Kidney tubule cell (primary cell): ENCODE measurements at regions not wholly inside any gene's neighbourhood (a gene's known extent, or its start where the extent isn't known, plus 50 kb on each side); places are given as distances from the start of the nearest gene placed in this dataset.
"Not testable (repeated sequence)": the region's sequence is repeated elsewhere in the genome, so short reads cannot be mapped to it uniquely, and the experiment has no call there.

Experiments used
- DNase-seq: peaks from one replicate; pipeline ENCODE4 v3.0.0-alpha.2; 2018; ENCODE audit warnings: low spot score

DNA sequence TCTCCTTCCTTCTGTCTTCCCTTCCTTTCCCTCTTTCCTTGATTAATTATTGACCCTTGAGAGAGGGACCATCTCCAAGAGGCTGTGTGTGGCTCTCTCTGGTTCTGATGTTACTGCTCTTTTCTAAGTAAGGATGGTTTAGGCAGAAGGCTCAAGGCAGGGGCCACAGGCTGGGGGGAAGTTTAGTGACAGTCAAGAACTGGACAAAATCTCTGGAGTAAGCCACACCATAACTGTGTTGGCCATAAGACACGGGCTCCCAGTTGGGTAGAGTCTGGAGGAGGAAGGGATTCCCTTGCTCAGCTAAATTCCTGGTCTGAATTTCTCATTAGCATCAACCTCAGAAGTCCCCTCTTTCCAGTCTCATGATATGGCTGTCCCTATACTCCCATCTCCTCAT lies 74.7 kb downstream of the BUD13 start:
- no peak for DNase-seq

DNA sequence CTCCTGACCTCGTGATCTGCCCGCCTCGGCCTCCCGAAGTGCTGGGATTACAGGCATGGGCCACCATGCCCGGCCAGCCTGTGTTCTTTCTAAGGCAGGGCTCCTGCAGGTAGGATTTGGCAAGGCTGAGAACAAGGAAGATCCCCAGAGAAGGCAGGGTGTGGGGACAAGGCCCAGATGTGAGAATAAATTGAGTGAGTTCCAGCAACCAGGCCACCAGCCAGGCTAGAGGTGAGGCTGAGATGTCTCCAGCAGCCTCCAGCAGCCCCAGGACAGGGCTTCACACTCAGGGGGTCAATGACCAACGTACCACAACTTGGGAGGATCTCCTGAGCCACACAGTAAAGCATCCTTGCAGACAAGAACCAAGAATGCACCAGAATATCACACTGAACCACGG lies 75.1 kb downstream of the BUD13 start:
- DNase-seq, result no peak

DNA sequence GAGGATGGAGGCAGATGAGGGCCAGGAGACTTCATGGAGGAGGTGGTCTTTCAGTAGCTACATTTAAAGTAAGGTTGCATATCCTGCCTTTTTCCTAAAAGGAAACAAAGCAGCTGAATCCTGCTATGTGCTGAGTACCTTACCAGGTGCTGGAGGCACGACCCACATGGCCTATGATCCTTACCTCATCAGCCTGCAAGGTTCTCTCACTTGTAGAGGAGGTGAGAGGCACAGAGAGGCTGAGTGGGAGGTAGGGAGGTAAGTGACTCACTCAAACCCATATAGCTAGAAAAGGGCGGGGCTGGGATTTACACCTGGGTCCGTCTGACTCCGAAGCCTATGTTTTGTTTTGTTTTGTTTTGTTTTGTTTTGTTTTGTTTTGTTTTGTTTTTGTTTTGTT lies 75.8 kb downstream of the BUD13 start:
- no peak for DNase-seq

DNA sequence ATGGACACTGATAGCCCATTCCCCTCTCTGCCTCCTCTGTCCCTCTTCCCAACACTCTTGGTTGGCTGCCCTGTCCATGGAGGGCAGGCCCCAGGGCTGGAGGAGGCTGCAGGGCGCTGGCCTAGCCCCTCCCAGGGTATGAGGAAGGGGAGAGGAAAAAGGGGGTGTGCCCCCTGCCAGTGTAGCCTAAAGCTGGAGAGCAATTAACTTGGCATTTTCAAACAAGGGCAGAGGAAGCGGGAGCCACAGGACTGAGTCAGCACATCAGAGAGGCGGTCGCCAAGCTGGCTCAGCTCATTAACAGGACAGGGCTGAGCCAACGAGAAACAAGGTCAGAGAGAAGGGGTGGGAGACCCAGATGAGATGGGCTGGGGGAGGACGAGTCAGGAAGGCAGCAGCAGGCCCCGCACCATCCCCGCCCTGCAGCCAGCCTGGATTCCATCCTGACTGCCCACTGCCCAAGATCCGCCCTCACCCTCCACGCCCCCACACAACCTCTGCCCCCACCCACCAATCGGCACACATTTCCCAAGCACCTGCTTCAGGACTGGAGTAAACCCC lies 76.3 kb downstream of the BUD13 start:
- peak; percentile 13 for DNase-seq

DNA sequence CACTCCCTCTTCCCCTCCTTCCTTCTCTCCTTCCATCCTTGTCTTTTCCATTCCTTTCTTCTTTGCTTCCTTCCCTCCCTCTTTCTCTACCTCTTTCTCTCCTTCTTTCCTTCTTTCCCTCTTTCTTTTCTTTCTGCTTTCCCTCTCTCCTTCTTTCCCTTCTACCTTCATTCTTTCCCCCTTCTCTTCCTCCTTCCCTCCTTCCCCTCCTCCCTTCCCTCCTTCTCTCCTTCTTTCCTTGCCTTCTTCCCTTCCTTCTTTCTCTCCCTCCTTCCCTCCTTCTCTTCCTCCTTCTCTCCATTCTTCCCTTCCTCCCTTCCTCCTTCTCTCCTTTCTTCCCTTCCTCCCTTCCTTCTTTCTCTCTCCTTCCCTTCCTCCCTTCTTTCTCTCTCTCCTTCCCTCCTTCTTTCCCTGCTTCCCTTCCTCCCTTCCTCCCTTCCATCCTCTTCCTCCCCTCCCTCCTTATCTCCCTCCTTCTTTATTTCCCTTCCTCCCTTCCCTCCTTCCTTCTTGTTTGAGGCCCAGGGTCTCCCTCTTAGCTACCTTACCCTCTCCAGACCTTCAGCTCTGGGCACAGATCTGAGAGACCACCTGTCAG lies 77.0 kb downstream of the BUD13 start:
- DNase-seq, result no peak

DNA sequence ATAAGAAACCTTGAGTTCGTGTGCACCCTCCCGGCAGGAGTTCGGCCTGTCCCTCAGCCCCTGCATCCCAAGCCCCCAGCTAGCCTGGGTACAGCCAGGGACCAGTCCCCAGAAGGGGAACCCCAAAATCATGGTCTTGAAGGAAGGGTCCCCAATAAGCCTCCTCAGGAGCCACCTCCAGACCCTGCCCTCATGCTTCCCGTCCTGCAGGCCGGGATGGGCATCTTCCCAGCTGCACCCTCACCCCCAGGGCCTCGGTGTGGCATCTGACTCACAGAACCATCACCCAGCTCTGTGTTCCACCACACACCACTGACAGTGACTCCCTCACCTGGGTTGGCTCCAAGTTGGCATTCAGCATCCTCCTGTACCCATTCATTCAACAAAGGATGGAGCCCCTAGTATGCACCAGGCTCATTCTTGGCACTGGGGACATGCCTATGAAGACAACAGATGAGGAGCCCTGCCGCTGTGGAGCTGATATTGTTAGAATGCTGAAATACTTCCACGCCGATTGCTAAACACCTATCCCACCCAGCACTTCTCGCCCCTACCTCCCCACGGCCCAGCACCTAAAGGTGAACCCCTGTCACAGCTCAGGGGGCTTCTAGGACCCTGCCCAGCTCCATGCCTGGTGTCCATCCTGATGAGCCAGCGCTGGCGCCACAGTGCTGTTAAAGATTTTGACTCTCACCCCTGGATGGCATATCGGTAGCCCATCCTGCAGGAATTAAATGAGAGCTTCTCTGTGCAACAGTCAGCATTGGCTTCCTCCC lies 77.8 kb downstream of the BUD13 start:
- DNase-seq, result no peak

DNA sequence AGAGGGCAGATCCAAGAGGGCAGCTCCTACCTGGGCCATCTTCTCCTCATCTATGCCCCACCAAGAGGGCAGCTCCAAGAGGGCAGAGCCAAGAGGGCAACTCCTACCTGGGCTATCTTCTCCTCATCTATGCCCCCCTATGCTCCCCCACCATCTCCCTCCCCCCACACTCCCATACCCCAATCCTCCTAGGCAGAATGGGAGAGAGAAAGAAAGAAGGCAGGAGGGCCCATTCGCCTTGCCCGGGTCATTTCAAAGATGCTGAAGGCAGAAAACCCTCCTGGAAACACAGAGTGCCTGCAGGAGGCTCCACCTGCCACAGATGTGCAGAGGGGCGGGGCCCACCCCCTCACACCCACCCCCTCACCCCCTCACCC lies 78.5 kb downstream of the BUD13 start:
- no peak for DNase-seq

DNA sequence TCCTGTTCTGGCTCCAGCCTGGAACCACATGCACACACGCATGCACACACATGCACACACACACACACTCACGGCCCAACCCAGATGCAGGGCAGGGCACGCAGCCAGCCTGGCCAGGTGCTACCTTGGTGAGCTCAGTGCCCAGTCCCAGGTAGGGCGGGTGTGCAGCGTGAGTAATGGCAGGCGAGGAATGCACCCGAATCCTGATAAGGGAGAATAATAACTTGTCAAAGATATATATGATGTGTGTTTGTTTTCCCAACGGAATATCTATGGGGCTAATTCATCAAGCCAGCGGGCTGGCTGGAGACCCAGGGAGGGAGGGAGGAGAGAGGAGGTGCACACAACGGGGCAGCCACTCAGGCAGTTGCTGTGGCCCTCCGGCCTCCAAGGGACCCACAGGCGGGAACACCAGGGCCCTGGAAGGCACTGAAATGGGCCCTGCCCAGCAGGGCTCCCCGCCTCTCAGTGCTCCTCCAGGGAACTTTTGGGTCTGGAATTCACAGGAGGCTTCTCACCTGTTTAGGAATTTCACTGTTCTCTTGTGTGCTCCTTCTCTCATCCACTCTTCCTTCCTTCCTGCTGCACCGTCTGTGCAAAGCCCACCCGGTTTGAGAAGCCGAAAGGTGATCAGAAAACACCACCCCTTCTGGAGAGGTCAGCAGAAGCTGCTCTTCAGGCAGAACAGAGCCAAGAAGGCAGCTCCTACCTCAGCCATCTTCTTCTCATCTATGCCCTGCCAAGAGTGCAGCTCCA lies 79.0 kb downstream of the BUD13 start:
- DNase-seq, result no peak

DNA sequence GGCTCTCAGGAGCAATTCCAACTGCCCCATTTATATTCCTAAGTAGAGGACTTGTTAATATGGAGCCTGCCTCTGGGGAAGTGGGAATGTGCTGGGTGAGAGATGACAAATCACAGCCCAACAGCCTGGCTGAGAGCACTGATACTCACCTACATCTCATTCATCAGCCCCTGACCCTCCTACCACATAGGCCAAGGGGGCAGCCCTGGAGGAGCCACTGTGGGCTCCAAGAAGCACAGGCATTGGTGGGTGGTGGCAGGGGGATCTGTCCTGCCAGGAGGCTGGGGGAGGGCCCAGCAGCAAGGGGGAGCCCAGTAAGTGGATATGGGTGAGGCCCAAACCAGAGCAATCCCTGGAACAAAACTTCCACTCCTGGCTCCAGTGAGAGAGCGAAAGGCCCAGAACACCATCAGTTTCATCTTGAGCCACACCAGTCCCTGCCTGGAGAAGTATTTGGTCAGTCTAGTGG lies 79.7 kb downstream of the BUD13 start:
- no peak for DNase-seq

DNA sequence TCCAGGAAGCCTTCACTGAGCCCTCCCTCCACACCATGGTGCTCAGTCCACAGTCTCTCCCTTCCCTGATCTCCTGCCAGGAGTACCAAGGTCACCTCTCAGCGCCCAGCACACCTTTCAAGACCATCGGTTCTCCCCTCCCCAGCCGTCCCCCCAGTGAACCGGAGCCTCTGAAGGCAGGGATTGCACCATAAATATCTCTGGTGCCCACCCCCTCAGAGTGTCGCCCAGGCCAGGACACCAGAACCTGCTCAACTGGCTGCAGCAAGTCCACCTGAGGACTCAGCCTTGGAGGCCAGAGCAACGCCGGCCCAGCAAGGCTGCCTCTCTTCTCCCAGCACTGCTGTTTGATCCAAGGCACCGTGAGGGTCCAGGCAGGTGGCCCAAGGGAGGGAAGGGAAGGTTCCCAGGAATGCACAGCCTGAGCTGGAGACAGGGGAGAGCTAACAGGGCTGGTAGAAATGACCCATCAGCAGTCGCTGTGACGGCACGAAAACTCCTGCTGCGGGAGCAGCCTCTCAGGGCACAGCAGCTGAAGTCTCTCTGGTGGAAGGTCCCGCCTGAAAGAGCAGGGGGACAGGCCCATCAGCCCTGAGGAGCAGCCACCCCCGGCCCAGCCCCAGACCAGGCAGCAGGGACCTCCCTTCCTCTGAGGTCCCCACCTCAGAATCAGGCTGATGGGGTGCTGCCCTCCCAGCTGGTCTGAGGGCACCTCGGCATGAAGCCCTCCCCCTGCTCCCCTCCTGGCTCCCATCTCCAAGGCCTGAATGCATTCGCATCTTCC lies 80.3 kb downstream of the BUD13 start:
- DNase-seq, result no peak

DNA sequence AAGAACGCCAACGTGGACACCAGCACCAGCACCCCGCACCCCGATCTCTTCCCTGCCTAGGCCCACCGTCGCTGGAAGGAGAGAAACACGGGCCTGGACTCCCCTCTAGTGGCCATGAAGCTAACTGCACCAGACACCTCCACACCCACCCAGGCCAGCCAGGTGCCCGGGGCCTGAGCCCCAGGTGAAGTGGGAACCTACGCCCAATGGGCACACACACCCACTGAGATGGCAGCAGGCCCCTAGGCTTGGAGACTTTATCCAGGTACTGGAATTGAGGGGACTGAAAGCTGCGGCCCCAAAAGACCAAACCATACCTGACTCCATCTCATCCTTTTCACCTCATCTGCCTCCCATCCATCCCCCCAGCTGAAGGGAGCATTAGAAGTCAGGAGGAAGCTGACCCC lies 81.0 kb downstream of the BUD13 start:
- peak; percentile 33 for DNase-seq

DNA sequence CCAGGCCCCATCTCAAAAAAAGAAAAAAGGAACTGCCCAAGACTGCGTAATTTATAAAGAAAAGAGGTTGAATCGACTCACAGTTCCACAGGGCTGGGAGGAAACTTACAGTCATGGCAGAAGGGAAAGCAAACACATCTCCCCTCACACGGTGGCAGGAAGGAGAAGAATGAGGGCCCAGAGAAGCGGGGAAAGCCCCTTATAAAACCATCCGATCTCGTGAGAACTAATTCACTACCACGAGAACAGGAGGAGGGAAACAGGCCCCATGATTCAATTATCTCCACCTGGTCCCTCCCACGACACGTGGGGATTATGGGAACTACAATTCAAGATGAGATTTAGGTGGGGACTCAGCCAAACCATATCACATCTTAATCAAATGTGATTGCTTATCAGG lies 82.2 kb downstream of the BUD13 start:
- DNase-seq, result no peak

DNA sequence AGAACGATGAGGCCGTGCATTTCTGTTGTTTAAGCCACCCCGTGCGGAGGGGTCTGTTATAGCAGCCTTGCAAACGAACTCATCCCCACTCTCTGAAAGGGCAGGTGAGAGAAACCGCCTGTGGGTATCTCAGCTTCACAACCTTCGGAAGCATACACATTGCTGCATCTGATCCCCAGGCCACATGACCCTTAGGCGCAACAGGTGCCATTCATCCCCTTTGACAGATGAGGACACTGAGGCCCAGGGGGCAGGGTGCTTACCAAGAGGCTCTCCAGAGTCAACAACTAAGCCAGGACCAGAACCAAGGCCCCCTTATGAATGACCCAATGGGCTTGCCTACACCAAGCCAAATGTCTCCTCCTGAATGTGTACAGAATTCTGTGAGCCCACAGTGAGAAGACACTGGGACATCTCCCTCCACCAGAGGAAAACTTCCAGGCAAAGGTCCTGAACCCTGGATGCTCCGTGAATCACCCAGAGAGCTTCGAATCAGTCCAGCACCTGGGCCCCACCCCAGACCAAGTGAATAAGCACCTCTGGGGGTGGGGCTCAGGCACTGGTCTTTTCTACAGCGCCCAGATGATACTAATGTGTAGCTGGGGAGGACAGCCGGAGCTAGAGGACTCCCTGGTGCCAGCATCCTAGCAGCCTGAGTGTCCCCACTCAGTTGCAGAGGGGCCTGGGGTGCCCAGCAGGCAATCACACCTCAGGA lies 83.2 kb downstream of the BUD13 start:
- no peak for DNase-seq

DNA sequence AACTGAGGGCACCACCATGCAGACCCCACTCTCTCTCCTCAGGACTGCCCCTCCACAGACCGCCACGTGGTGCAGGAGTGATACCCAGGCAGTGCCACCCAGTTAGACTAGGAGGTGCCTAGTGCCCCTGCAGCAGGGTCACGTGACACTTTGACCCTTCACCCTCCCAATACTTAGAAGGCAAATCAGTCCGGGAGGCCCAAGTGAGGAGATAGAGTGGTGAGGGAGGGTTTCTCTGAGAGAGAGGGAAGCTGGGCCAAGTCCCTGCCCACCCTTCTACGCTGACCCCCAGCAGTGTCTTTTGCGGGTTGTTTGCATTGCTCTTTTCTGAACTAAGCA lies 84.6 kb downstream of the BUD13 start:
- no peak for DNase-seq

DNA sequence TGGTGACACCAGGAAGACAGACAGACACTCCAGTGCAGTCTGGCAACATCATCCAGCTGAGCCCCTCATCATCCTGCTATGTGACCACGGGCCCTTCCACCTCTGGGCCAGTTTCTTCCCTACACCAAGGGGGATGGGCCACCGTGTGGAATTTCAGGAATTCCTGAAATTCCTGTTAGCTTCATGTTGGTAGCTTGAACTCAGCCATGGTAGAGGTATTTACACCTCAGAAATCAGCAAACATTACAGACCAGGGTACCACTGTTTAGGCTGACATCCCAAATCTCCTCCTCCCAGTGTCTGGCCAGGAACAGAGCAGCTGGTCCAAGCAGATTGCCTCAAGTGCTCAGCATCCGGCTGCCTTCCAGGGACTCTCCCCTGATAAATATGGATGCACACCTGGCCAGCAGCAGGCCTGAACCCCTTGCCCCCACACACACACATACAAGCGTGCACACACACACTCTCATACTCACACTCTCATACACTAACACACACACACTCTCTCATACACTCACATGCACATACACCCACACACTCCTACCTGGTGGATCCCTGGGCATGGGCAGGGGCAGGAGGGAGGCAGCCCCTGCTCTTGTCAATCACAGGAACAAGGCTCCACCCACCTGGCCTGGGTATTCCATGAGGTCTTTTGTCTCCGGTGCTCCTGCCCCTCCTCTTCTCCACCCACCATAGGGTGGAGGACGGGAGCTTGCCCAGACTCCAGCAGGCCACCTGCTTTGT lies 85.2 kb downstream of the BUD13 start:
- DNase-seq, result peak; percentile 39

DNA sequence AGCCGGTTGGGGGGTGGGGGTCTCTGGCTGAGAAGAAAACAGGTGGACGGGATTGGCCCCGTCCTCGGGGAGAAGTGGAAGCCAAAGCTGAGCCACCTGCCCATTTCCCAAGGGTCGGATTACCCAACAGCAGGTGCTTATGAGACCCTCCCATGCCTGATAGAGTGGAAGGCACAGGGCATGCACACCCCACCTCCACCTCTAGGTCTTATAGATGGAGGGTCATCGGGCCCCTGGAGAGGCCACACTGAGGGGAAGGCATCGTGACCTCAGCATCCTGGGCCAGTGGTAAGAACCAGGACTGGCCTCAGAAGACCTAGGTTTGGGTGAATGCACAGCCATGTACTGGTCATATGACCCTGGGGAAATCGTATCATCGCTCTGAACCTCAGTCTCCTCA lies 85.9 kb downstream of the BUD13 start:
- DNase-seq, result no peak

DNA sequence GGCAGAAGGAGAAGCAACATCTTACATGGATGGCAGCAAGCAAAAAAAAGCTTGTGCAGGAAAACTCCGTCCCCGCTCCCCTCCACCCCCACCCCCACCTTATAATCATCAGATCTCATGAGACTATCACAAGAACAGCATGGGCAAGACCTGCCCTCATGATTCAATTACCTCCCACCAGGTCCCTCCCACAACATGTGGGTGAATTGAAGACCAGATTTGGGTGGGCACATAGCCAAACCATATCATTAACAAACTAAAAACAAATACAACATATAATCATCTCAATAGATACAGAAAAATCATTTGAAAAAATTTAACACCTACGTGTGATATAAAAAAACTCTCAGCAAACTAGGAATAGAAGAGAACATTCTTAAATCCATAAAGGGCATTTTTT lies 88.8 kb downstream of the BUD13 start:
- no peak for DNase-seq

DNA sequence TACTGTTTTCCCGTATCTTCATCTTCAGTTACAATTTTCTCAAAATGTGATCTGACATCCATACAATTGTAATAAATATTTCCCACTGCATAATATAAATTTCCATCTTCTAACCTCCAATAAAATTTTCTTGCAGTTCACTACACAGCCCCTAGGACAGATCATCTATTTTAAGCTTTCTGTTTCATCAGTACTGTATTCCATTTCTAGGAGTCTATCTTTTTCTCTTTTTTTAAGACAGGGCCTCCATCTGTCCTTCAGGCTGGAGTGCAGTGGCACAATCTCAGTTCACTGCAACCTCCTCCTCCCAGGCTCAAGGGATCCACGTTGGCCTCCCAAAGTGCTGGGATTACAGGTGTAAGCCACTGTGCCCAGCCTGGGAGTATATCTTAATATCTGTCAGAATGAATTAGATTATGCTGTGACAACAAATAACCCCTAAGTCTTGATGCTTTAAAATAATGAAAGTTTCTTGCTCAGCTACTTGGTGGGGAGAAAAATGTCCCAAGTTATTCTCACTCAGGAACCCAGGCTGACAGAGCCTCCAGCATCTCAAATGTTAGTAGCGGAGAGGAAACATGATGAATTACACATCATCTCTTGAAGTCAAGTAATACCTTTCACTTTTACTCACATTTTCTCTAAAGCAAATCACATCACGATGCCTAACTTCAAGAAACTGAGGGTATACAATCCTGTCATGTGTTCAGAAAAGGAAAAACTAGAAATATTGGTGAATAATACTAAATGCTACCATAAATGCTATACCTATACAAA lies 92.2 kb downstream of the BUD13 start:
- no peak for DNase-seq

DNA sequence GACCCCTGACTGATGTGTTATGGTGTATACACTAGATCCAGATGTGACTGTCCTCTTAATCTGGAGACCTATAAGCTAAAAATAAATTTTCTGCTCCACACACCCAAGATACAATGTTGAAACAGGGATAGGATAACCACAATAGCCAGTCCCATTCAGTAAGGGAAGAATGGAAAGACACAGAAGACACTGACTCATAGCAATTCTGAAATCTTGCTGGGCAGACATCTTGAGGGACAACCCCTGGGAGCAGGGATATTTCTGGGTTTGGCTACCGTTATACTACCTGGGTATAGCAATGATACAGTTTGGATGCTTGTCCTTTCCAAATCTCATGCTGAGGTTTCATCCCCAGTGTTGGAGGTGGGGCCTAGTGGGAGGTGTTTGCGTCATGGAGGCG lies 93.9 kb downstream of the BUD13 start:
- no peak for DNase-seq

DNA sequence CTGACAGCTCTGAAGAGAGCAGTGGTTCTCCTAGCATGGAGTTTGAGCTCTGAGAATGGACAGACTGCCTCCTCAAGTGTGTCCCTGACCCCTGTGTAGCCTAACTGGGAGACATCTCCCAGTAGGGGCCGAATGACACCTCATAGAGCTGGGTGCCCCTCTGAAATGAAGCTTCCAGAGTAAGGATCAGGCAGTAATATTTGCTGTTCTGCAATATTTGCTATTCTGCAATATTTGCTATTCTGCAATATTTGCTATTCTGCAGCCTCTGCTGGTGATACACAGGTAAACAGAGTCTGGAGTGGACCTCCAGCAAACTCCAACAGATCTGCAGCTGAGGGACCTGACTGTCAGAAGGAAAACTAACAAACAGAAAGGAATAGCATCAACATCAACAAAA lies 105.5 kb downstream of the BUD13 start:
- not testable (repeated sequence) for DNase-seq
